Colonic mucosa (tissue), 4 donors: ENCODE measurements at regions not wholly inside any gene's neighbourhood (a gene's known extent, or its start where the extent isn't known, plus 50 kb on each side); places are given as distances from the start of the nearest gene placed in this dataset.

ENCODE experiments used
- DNase-seq: peaks from one replicate; pipeline ENCODE4 v3.0.0-alpha.2; 2020
- H3K27ac ChIP-seq: fragments of 200-600 bp; one replicate; pipeline ENCODE4 v1.8.0; 2021
- H3K27me3 ChIP-seq: fragments of 200-600 bp; one replicate; pipeline ENCODE4 v1.8.0; 2021
- H3K36me3 ChIP-seq: fragments of 200-600 bp; one replicate; pipeline ENCODE4 v1.8.0; 2021
- H3K4me1 ChIP-seq: fragments of 200-600 bp; one replicate; pipeline ENCODE4 v1.8.0; 2021; ENCODE audit warnings: mild to moderate bottlenecking
- H3K4me3 ChIP-seq: fragments of 200-600 bp; one replicate; pipeline ENCODE4 v1.8.0; 2021
- H3K9ac ChIP-seq, 2 donors: one replicate each; pipeline ENCODE4 v1.7.0; 2013; ENCODE audit warnings: control low read depth in 2 of 2, low read depth in 2 of 2, low read length in 2 of 2
- H3K9me3 ChIP-seq: fragments of 200-600 bp; one replicate; pipeline ENCODE4 v1.8.0; 2021
- CTCF ChIP-seq: fragments of 200-600 bp; IDR thresholded peaks from one replicate; pipeline ENCODE4 v1.8.0; 2022; ENCODE audit warnings: antibody characterized with exemption, mild to moderate bottlenecking
- intact Hi-C: fragments of 100-400 bp; cut with DNase I; formaldehyde crosslinking; loops from one replicate; pipeline ENCODE4 v1.14.1; 2022
- donor health status: healthy.
- donor health status: DM: no; HTN: no; CAD: no.
- donor health status: DM: no; HTN: no; CAD: no.

- Histone ChIP-seq H3K9ac (no peak overlapping the region), H3K27ac (no peak overlapping the region), H3K9me3 (no peaks in the 10 kb centered on the region), H3K4me3 (no peak overlapping the region), H3K36me3 (no peaks in the 10 kb centered on the region), H3K27me3 (no peaks in the 10 kb centered on the region), H3K4me1 (no peaks in the 10 kb centered on the region)
- no peak for DNase-seq
- intact Hi-C loops: no loop called here
- TF ChIP-seq CTCF: no peak
Observed at GRCh38 chr6:103908898-103909297, 950.8 kb downstream of the HACE1 start.

- no peak overlapping the region for H3K27ac ChIP-seq
- TF ChIP-seq CTCF: no peak
- H3K4me1 ChIP-seq: no peaks in the 10 kb centered on the region
- no peaks in the 10 kb centered on the region for H3K36me3 ChIP-seq
- no peaks in the 10 kb centered on the region for H3K27me3 ChIP-seq
- no peaks in the 10 kb centered on the region for H3K9me3 ChIP-seq
- no peak for DNase-seq
- intact Hi-C loops: no loop called here
- no peak overlapping the region for H3K4me3 ChIP-seq
- no peak overlapping the region for H3K9ac ChIP-seq
Observed at GRCh38 chr6:103895136-103895535, 964.6 kb downstream of the HACE1 start.

GRCh38 chr6:103893141-103893581, 966.6 kb downstream of the HACE1 start:
- H3K4me1 ChIP-seq: no peaks in the 10 kb centered on the region
- H3K36me3 ChIP-seq: no peaks in the 10 kb centered on the region
- intact Hi-C loops: no loop called here
- H3K27ac ChIP-seq: no peak overlapping the region
- H3K9me3 ChIP-seq: no peaks in the 10 kb centered on the region
- no peaks in the 10 kb centered on the region for H3K27me3 ChIP-seq
- DNase-seq: no peak
- TF ChIP-seq CTCF: no peak
- H3K4me3 ChIP-seq: no peak overlapping the region
- H3K9ac ChIP-seq: no peak overlapping the region

GRCh38 chr6:103886951-103887350, 972.8 kb downstream of the HACE1 start:
- H3K4me3 ChIP-seq: no peak overlapping the region
- no peak for DNase-seq
- H3K4me1 ChIP-seq: no peaks in the 10 kb centered on the region
- H3K27ac ChIP-seq: no peak overlapping the region
- intact Hi-C loops: no loop called here
- no peaks in the 10 kb centered on the region for H3K27me3 ChIP-seq
- no peak overlapping the region for H3K9ac ChIP-seq
- TF ChIP-seq CTCF: no peak
- H3K36me3 ChIP-seq: no peaks in the 10 kb centered on the region
- H3K9me3 ChIP-seq: no peaks in the 10 kb centered on the region

GRCh38 chr6:103885446-103885845, 974.3 kb downstream of the HACE1 start:
- Histone ChIP-seq H3K36me3 (no peaks in the 10 kb centered on the region), H3K4me3 (no peak overlapping the region), H3K27me3 (no peaks in the 10 kb centered on the region), H3K9ac (no peak overlapping the region), H3K27ac (no peak overlapping the region), H3K4me1 (no peaks in the 10 kb centered on the region), H3K9me3 (no peaks in the 10 kb centered on the region)
- TF ChIP-seq CTCF: no peak
- DNase-seq: no peak
- intact Hi-C loops: no loop called here

GRCh38 chr6:103879800-103880199, 979.9 kb downstream of the HACE1 start:
- Histone ChIP-seq H3K4me1 (no peaks in the 10 kb centered on the region), H3K9ac (no peak overlapping the region), H3K4me3 (no peak overlapping the region), H3K27ac (no peak overlapping the region), H3K9me3 (no peaks in the 10 kb centered on the region), H3K36me3 (no peaks in the 10 kb centered on the region), H3K27me3 (no peaks in the 10 kb centered on the region)
- intact Hi-C loops: no loop called here
- TF ChIP-seq CTCF: no peak
- no peak for DNase-seq
